Mesenchymal stem cell (in vitro differentiated cells and primary cell): ENCODE measurements at regions not wholly inside any gene's neighbourhood (a gene's known extent, or its start where the extent isn't known, plus 50 kb on each side); places are given as distances from the start of the nearest gene placed in this dataset.

Source experiments
- DNase-seq: peaks from one replicate; pipeline ENCODE4 v3.0.0-alpha.2; 2013
- H2AFZ ChIP-seq: one replicate; pipeline ENCODE4 v1.6.1; 2013; ENCODE audit warnings: low read depth, mild to moderate bottlenecking, control low read depth, inconsistent platforms, low read length, moderate library complexity
- H2AK5ac ChIP-seq: 2 replicates; pipeline ENCODE4 v1.6.1; 2013; ENCODE audit warnings: low read length, moderate library complexity, mild to moderate bottlenecking, inconsistent platforms; ENCODE audit not compliant: severe bottlenecking
- H2BK120ac ChIP-seq: one replicate; pipeline ENCODE4 v1.6.1; 2013; ENCODE audit warnings: low read depth, mild to moderate bottlenecking, inconsistent platforms, low read length, moderate library complexity
- H2BK12ac ChIP-seq, 2 experiments: one replicate each; pipeline ENCODE4 v1.6.1; 2013; ENCODE audit warnings: inconsistent platforms in 2 of 2, low read length in 2 of 2, mild to moderate bottlenecking in 2 of 2, moderate library complexity in 2 of 2, control low read depth in 1 of 2
- H2BK15ac ChIP-seq: one replicate; pipeline ENCODE4 v1.6.1; 2013; ENCODE audit warnings: mild to moderate bottlenecking, low read depth, inconsistent platforms; ENCODE audit not compliant: poor library complexity, severe bottlenecking
- H2BK5ac ChIP-seq: 2 replicates; pipeline ENCODE4 v1.6.1; 2013; ENCODE audit warnings: low read depth, mild to moderate bottlenecking, low read length, control low read depth, inconsistent platforms; ENCODE audit not compliant: poor library complexity, severe bottlenecking
- H3K14ac ChIP-seq, 2 experiments: one replicate each; pipeline ENCODE4 v1.6.1; 2013; ENCODE audit warnings: inconsistent platforms in 2 of 2, low read length in 2 of 2, control low read depth in 1 of 2, mild to moderate bottlenecking in 1 of 2, moderate library complexity in 1 of 2
- H3K18ac ChIP-seq, 2 experiments: one replicate each; pipeline ENCODE4 v1.6.1; 2013; ENCODE audit warnings: inconsistent platforms in 2 of 2, low read length in 2 of 2, control low read depth in 1 of 2, low read depth in 1 of 2, mild to moderate bottlenecking in 1 of 2
- H3K23ac ChIP-seq, 2 experiments: one replicate each; pipeline ENCODE4 v1.6.1; 2013; ENCODE audit warnings: inconsistent platforms in 2 of 2, low read length in 2 of 2, mild to moderate bottlenecking in 2 of 2, moderate library complexity in 2 of 2, control low read depth in 1 of 2
- H3K27ac ChIP-seq: 2 replicates; pipeline ENCODE4 v1.5.1; 2013; ENCODE audit warnings: mild to moderate bottlenecking, moderate library complexity, low read length, control low read depth, inconsistent platforms; ENCODE audit not compliant: poor library complexity, severe bottlenecking
- H3K27me3 ChIP-seq, 2 experiments: 2 replicates each; pipeline versions ENCODE4 v1.6.1 to v1.7.0; 2013; ENCODE audit warnings: low read length in 2 of 2, mild to moderate bottlenecking in 2 of 2, moderate library complexity in 2 of 2, control low read depth in 1 of 2, inconsistent platforms in 1 of 2; ENCODE audit not compliant: control insufficient read depth in 1 of 2, insufficient read depth in 1 of 2
- H3K36me3 ChIP-seq, 2 experiments: 2 replicates each; pipeline versions ENCODE4 v1.6.1 to v1.7.0; 2013; ENCODE audit warnings: low read length in 2 of 2, control low read depth in 1 of 2, inconsistent platforms in 1 of 2, low read depth in 1 of 2, mild to moderate bottlenecking in 1 of 2; ENCODE audit not compliant: insufficient read depth in 2 of 2, control insufficient read depth in 1 of 2
- H3K4ac ChIP-seq, 2 experiments: one replicate each; pipeline ENCODE4 v1.6.1; 2013; ENCODE audit warnings: inconsistent platforms in 2 of 2, low read length in 2 of 2, mild to moderate bottlenecking in 2 of 2, moderate library complexity in 2 of 2, control low read depth in 1 of 2, low read depth in 1 of 2
- H3K4me1 ChIP-seq: 2 replicates; pipeline ENCODE4 v1.6.1; 2013; ENCODE audit warnings: low read depth, low read length, control low read depth; ENCODE audit not compliant: control insufficient read depth, insufficient read depth
- H3K4me2 ChIP-seq: 2 replicates; pipeline ENCODE4 v1.6.1; 2013; ENCODE audit warnings: low read length, mild to moderate bottlenecking, inconsistent platforms; ENCODE audit not compliant: poor library complexity, severe bottlenecking
- H3K4me3 ChIP-seq, 2 experiments: 2 replicates each; pipeline versions ENCODE4 v1.5.1 to v1.7.0; 2013; ENCODE audit warnings: low read length in 2 of 2, mild to moderate bottlenecking in 2 of 2, control low read depth in 1 of 2, low read depth in 1 of 2; ENCODE audit not compliant: insufficient read depth in 1 of 2
- H3K79me1 ChIP-seq: replicated peaks from 2 replicates; pipeline ENCODE4 v1.6.1; 2013; ENCODE audit warnings: mild to moderate bottlenecking, control low read depth, low read length, inconsistent platforms; ENCODE audit not compliant: poor library complexity, severe bottlenecking
- H3K9ac ChIP-seq: 2 replicates; pipeline ENCODE4 v1.7.0; 2013; ENCODE audit warnings: mild to moderate bottlenecking, low read length, moderate library complexity
- H3K9me3 ChIP-seq: 2 replicates; pipeline ENCODE4 v1.7.0; 2013; ENCODE audit warnings: mild to moderate bottlenecking, low read length; ENCODE audit not compliant: control insufficient read depth
- H4K8ac ChIP-seq: one replicate; pipeline ENCODE4 v1.6.1; 2013; ENCODE audit warnings: inconsistent platforms, mild to moderate bottlenecking, low read length, moderate library complexity
- H4K91ac ChIP-seq: one replicate; pipeline ENCODE4 v1.6.1; 2013; ENCODE audit warnings: mild to moderate bottlenecking, low read length, inconsistent platforms
- WGBS: methylation state at CpG from one replicate; pipeline ENCODE4 v1.1.7; 2013; ENCODE audit warnings: mixed read lengths; 5-methylcytosine and 5-hydroxymethylcytosine counted together

DNA sequence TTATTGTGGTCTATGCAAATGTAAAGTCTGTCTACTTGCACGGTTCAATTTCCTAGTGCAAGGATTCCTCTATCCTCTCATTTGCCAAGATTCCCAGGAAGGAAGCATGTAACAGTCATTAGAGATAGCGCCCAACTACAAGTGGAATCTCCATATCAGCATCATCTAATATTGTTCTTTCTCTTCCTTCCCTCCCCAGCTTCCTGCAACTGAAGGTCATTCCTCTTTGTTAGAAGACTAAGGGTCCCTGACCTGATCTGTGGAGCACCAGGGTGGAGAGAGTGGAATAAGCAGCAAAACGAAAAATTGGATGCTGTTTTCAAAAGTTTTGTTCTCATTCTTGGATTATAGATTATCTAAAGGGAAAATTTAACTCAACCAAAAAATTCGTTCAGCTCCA lies 714.0 kb downstream of the DIAPH3 start:
- H3K9me3 ChIP-seq: peaks cover 3% of the 10 kb centered on the region
- no peak for DNase-seq
- H3K27ac ChIP-seq: no peak overlapping the region
- no peak overlapping the region for H3K23ac ChIP-seq
- H3K4me1 ChIP-seq: peaks cover 2% of the 10 kb centered on the region
- H3K36me3 ChIP-seq: no peaks in the 10 kb centered on the region
- H3K18ac ChIP-seq: no peak overlapping the region
- no peak overlapping the region for H3K4ac ChIP-seq
- 90% methylated on average over 2 of the region's 4 CpGs for WGBS
- H2BK120ac ChIP-seq: no peak overlapping the region
- no peak overlapping the region for H2AFZ ChIP-seq
- no peak overlapping the region for H2BK15ac ChIP-seq
- no peak overlapping the region for H3K4me2 ChIP-seq
- no peaks in the 10 kb centered on the region for H3K79me1 ChIP-seq
- H3K14ac ChIP-seq: no peak overlapping the region
- H3K4me3 ChIP-seq: no peak overlapping the region
- no peak overlapping the region for H4K91ac ChIP-seq
- no peak overlapping the region for H2BK12ac ChIP-seq
- H3K9ac ChIP-seq: no peak overlapping the region
- no peak overlapping the region for H2BK5ac ChIP-seq
- H3K27me3 ChIP-seq: peaks cover 0 to 7% of the 10 kb centered on the region in 2 experiments
- H4K8ac ChIP-seq: no peak overlapping the region
- H2AK5ac ChIP-seq: no peak overlapping the region

DNA sequence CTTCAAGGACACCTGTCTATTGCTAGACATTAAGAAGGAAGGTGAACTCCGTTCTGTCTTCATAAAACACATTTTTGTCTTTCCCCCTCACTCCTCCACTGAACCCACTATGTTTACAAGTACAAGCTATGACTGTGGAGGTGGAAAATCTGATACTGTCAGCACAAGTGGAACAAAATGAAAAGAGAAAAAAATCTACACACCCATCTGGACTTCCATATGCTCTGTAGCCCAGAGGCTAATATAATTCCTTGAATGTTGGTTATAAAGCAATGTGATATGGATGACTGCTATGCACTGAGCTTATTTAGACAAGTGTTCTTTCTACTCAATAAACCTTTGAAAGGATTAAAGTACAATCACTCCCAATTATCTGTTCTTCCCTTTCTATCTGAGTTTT lies 713.5 kb downstream of the DIAPH3 start:
- H2AK5ac ChIP-seq: no peak overlapping the region
- H3K36me3 ChIP-seq: no peaks in the 10 kb centered on the region
- no peak overlapping the region for H4K91ac ChIP-seq
- no peak overlapping the region for H3K4me2 ChIP-seq
- H2AFZ ChIP-seq: no peak overlapping the region
- no peak overlapping the region for H3K18ac ChIP-seq
- no peak overlapping the region for H4K8ac ChIP-seq
- no peak overlapping the region for H3K9ac ChIP-seq
- H3K27me3 ChIP-seq: peaks cover 0 to 7% of the 10 kb centered on the region in 2 experiments
- H2BK12ac ChIP-seq: no peak overlapping the region
- H3K4me1 ChIP-seq: peaks cover 2% of the 10 kb centered on the region
- H3K23ac ChIP-seq: no peak overlapping the region
- H2BK15ac ChIP-seq: no peak overlapping the region
- H3K4ac ChIP-seq: no peak overlapping the region
- H3K9me3 ChIP-seq: peaks cover 3% of the 10 kb centered on the region
- no peak overlapping the region for H2BK5ac ChIP-seq
- H3K79me1 ChIP-seq: no peaks in the 10 kb centered on the region
- no peak overlapping the region for H2BK120ac ChIP-seq
- H3K14ac ChIP-seq: no peak overlapping the region
- DNase-seq: no peak
- H3K4me3 ChIP-seq: no peak overlapping the region
- H3K27ac ChIP-seq: no peak overlapping the region
- no CpG with 5 or more reads among the region's 1 CpG for WGBS

DNA sequence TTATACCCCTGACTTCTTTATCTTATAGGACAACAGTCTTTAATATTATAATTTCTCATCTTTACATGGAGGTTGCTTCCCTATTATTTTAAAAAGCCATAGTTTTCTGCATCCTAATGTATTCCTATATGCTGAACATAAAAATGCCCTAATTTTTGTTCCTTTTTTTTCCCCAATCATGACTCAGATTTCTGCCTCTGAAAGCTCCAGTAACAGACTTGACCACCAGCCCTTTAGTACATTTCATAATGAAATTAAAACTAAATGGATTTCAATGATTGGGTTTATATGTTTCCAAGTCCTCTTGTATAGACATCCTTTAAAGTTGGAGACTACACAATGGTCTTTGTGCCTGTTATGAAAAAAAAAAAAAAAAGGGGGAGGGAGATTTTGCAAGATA lies 712.5 kb downstream of the DIAPH3 start:
- no peak overlapping the region for H3K4me2 ChIP-seq
- H3K18ac ChIP-seq: no peak overlapping the region
- H2BK15ac ChIP-seq: no peak overlapping the region
- H3K36me3 ChIP-seq: no peaks in the 10 kb centered on the region
- no peak overlapping the region for H2BK5ac ChIP-seq
- H3K9me3 ChIP-seq: peaks cover 3% of the 10 kb centered on the region
- no peak overlapping the region for H4K91ac ChIP-seq
- no peak overlapping the region for H3K9ac ChIP-seq
- H3K23ac ChIP-seq: no peak overlapping the region
- H3K4ac ChIP-seq: no peak overlapping the region
- H2AK5ac ChIP-seq: no peak overlapping the region
- no peak overlapping the region for H2BK120ac ChIP-seq
- H3K4me3 ChIP-seq: no peak overlapping the region
- no peak overlapping the region for H3K14ac ChIP-seq
- peaks cover 2% of the 10 kb centered on the region for H3K4me1 ChIP-seq
- DNase-seq: no peak
- H3K27me3 ChIP-seq: peaks cover 0 to 7% of the 10 kb centered on the region in 2 experiments
- H2BK12ac ChIP-seq: no peak overlapping the region
- no peak overlapping the region for H3K27ac ChIP-seq
- no peak overlapping the region for H4K8ac ChIP-seq
- no peak overlapping the region for H2AFZ ChIP-seq
- H3K79me1 ChIP-seq: no peaks in the 10 kb centered on the region

DNA sequence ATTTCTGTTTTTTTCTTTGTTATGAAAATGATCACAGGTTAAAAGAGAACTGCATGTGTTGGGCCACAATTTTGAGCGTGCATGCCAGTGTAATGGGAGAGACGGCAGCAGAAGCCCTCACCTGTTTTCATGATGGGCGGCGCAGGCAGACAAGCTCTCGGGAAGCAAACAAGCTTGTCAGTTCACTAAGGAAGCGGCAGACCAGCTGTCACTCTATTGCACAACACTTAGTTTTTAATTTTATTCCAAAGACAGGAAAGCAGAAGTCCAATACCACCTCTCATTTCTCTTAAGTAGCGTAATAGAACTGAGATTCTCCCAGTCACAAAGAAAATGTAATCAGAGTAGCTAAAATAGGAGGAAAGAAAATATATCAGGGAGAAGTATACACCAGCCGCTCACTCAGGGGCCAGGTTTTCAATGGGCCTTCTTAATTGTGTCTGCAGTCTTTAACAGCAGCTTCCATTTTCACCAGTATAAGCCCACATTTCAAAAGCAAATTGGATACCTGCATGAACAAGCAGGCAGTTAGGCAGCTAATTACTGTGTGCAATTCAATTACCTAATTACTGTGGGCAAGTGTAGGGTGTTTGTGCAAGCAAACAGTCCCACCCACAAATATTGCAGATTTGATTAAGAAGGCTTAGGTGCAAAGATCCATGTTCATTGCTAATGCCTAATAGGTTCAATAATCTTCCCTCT lies 711.4 kb downstream of the DIAPH3 start:
- H3K4ac ChIP-seq: no peak overlapping the region
- no peaks in the 10 kb centered on the region for H3K36me3 ChIP-seq
- no peak overlapping the region for H3K4me2 ChIP-seq
- no peak overlapping the region for H3K18ac ChIP-seq
- peaks cover 3% of the 10 kb centered on the region for H3K9me3 ChIP-seq
- no peak overlapping the region for H3K27ac ChIP-seq
- H2BK12ac ChIP-seq: no peak overlapping the region
- no peak overlapping the region for H3K9ac ChIP-seq
- H2BK120ac ChIP-seq: no peak overlapping the region
- no peak overlapping the region for H3K4me3 ChIP-seq
- no peak overlapping the region for H3K14ac ChIP-seq
- no peak overlapping the region for H2AK5ac ChIP-seq
- no peak overlapping the region for H2BK5ac ChIP-seq
- H4K91ac ChIP-seq: no peak overlapping the region
- no peak overlapping the region for H2AFZ ChIP-seq
- no peak overlapping the region for H2BK15ac ChIP-seq
- H3K27me3 ChIP-seq: peaks cover 0 to 7% of the 10 kb centered on the region in 2 experiments
- WGBS: 92% methylated on average over 6 of the region's 8 CpGs
- DNase-seq: no peak
- no peak overlapping the region for H3K23ac ChIP-seq
- peaks cover 2% of the 10 kb centered on the region for H3K4me1 ChIP-seq
- no peaks in the 10 kb centered on the region for H3K79me1 ChIP-seq
- H4K8ac ChIP-seq: no peak overlapping the region
